ENCODE measurements at regions not wholly inside any gene's neighbourhood (a gene's known extent, or its start where the extent isn't known, plus 50 kb on each side); places are given as distances from the start of the nearest gene placed in this dataset.

GRCh38 chr2:56460508-56460907 is 276.7 kb downstream of the CCDC85A start:
- no peak for DNase-seq
- no TSS peak for BruUV-seq (replicated peaks)
- H3K27me3 Mint-ChIP-seq (ENCODE audit: unreplicated experiment), result no peaks in the 10 kb centered on the region
- H3K4me1 Mint-ChIP-seq (ENCODE audit: low read depth, unreplicated experiment), result peaks cover 13% of the 10 kb centered on the region
- CTCF ChIA-PET, result no interaction called here
- H3K36me3 Mint-ChIP-seq (ENCODE audit: insufficient read depth, unreplicated experiment), result no peaks in the 10 kb centered on the region
- no peak overlapping the region for H3K4me3 Mint-ChIP-seq (ENCODE audit: low read depth, unreplicated experiment)
- H3K9me3 Mint-ChIP-seq (ENCODE audit: low read depth, unreplicated experiment), result peaks cover 3% of the 10 kb centered on the region
- no peak for TF ChIP-seq CTCF (IDR thresholded peaks at IDR 0.05; ENCODE audit: unreplicated experiment)
- H3K27ac Mint-ChIP-seq (ENCODE audit: unreplicated experiment), result no peak overlapping the region
- intact Hi-C loops (cut with micrococcal nuclease; ENCODE audit: unreplicated experiment), result no loop called here

GRCh38 chr2:56464066-56464465 is 280.3 kb downstream of the CCDC85A start:
- BruUV-seq (replicated peaks), result no TSS peak
- TF ChIP-seq CTCF (IDR thresholded peaks at IDR 0.05; ENCODE audit: unreplicated experiment), result no peak
- CTCF ChIA-PET, result no interaction called here
- Mint-ChIP-seq H3K4me3 (ENCODE audit: low read depth, unreplicated experiment) (no peak overlapping the region), H3K36me3 (ENCODE audit: insufficient read depth, unreplicated experiment) (no peaks in the 10 kb centered on the region), H3K27ac (ENCODE audit: unreplicated experiment) (no peak overlapping the region), H3K27me3 (ENCODE audit: unreplicated experiment) (no peaks in the 10 kb centered on the region), H3K4me1 (ENCODE audit: low read depth, unreplicated experiment) (no peaks in the 10 kb centered on the region), H3K9me3 (ENCODE audit: low read depth, unreplicated experiment) (peaks cover 3% of the 10 kb centered on the region)
- no peak for DNase-seq
- intact Hi-C loops (cut with micrococcal nuclease; ENCODE audit: unreplicated experiment), result no loop called here

GRCh38 chr2:56464613-56465012 is 280.8 kb downstream of the CCDC85A start:
- no peaks in the 10 kb centered on the region for H3K4me1 Mint-ChIP-seq (ENCODE audit: low read depth, unreplicated experiment)
- no TSS peak for BruUV-seq (replicated peaks)
- H3K27ac Mint-ChIP-seq (ENCODE audit: unreplicated experiment), result no peak overlapping the region
- CTCF ChIA-PET, result no interaction called here
- peaks cover 3% of the 10 kb centered on the region for H3K9me3 Mint-ChIP-seq (ENCODE audit: low read depth, unreplicated experiment)
- no peaks in the 10 kb centered on the region for H3K36me3 Mint-ChIP-seq (ENCODE audit: insufficient read depth, unreplicated experiment)
- TF ChIP-seq CTCF (IDR thresholded peaks at IDR 0.05; ENCODE audit: unreplicated experiment), result no peak
- no peak for DNase-seq
- intact Hi-C loops (cut with micrococcal nuclease; ENCODE audit: unreplicated experiment), result no loop called here
- H3K27me3 Mint-ChIP-seq (ENCODE audit: unreplicated experiment), result no peaks in the 10 kb centered on the region
- H3K4me3 Mint-ChIP-seq (ENCODE audit: low read depth, unreplicated experiment), result no peak overlapping the region

GRCh38 chr2:56465491-56465890 is 281.7 kb downstream of the CCDC85A start:
- no peak overlapping the region for H3K4me3 Mint-ChIP-seq (ENCODE audit: low read depth, unreplicated experiment)
- TF ChIP-seq CTCF (IDR thresholded peaks at IDR 0.05; ENCODE audit: unreplicated experiment), result no peak
- intact Hi-C loops (cut with micrococcal nuclease; ENCODE audit: unreplicated experiment), result no loop called here
- no peak overlapping the region for H3K27ac Mint-ChIP-seq (ENCODE audit: unreplicated experiment)
- no peaks in the 10 kb centered on the region for H3K27me3 Mint-ChIP-seq (ENCODE audit: unreplicated experiment)
- CTCF ChIA-PET, result no interaction called here
- H3K9me3 Mint-ChIP-seq (ENCODE audit: low read depth, unreplicated experiment), result peaks cover 3% of the 10 kb centered on the region
- no peaks in the 10 kb centered on the region for H3K4me1 Mint-ChIP-seq (ENCODE audit: low read depth, unreplicated experiment)
- BruUV-seq (replicated peaks), result no TSS peak
- no peaks in the 10 kb centered on the region for H3K36me3 Mint-ChIP-seq (ENCODE audit: insufficient read depth, unreplicated experiment)
- DNase-seq, result no peak

GRCh38 chr2:56473524-56473923 is 289.7 kb downstream of the CCDC85A start:
- H3K4me1 Mint-ChIP-seq (ENCODE audit: low read depth, unreplicated experiment), result peaks cover 7% of the 10 kb centered on the region
- TF ChIP-seq CTCF (IDR thresholded peaks at IDR 0.05; ENCODE audit: unreplicated experiment), result no peak
- BruUV-seq (replicated peaks), result no TSS peak
- H3K27ac Mint-ChIP-seq (ENCODE audit: unreplicated experiment), result no peak overlapping the region
- no peaks in the 10 kb centered on the region for H3K27me3 Mint-ChIP-seq (ENCODE audit: unreplicated experiment)
- intact Hi-C loops (cut with micrococcal nuclease; ENCODE audit: unreplicated experiment), result no loop called here
- H3K36me3 Mint-ChIP-seq (ENCODE audit: insufficient read depth, unreplicated experiment), result no peaks in the 10 kb centered on the region
- no peaks in the 10 kb centered on the region for H3K9me3 Mint-ChIP-seq (ENCODE audit: low read depth, unreplicated experiment)
- CTCF ChIA-PET, result no interaction called here
- no peak overlapping the region for H3K4me3 Mint-ChIP-seq (ENCODE audit: low read depth, unreplicated experiment)
- no peak for DNase-seq

All from Calu3 (cell line).